GM12865 (cell line): ENCODE measurements at regions not wholly inside any gene's neighbourhood (a gene's known extent, or its start where the extent isn't known, plus 50 kb on each side); places are given as distances from the start of the nearest gene placed in this dataset.

Experiments used
- DNase-seq: peaks from one replicate; pipeline ENCODE4 v3.0.0; 2010; ENCODE audit warnings: low read depth
- H3K4me3 ChIP-seq: 2 replicates; pipeline ENCODE4 v1.5.1; 2011; ENCODE audit warnings: mild to moderate bottlenecking, low read depth, low read length, control low read depth
- CTCF ChIP-seq: IDR thresholded peaks from 2 replicates; pipeline ENCODE4 v1.5.1; 2011; ENCODE audit warnings: low read length, control low read depth, low read depth, inconsistent platforms; ENCODE audit not compliant: insufficient read depth; ENCODE audit errors: missing control alignments

- DNase-seq = no peak
- TF ChIP-seq CTCF = no peak
Observed at GRCh38 chr6:145289573-145289972, 445.7 kb downstream of the EPM2A start.

GRCh38 chr6:145290122-145290521 is 445.2 kb downstream of the EPM2A start:
- no peak for TF ChIP-seq CTCF
- DNase-seq = no peak
- no peak overlapping the region for H3K4me3 ChIP-seq

More at GRCh38 chr6:145289573-145289972, 445.7 kb downstream of the EPM2A start:
- no peak overlapping the region for H3K4me3 ChIP-seq

GRCh38 chr6:145292066-145292465 is 443.3 kb downstream of the EPM2A start:
- TF ChIP-seq CTCF = no peak
- DNase-seq = no peak
- H3K4me3 ChIP-seq = no peak overlapping the region

GRCh38 chr6:145294942-145295341 is 440.4 kb downstream of the EPM2A start:
- TF ChIP-seq CTCF = no peak
- DNase-seq = no peak
- no peak overlapping the region for H3K4me3 ChIP-seq

GRCh38 chr6:145295746-145296145 is 439.6 kb downstream of the EPM2A start:
- TF ChIP-seq CTCF = no peak
- no peak for DNase-seq
- no peak overlapping the region for H3K4me3 ChIP-seq

GRCh38 chr6:145305670-145306069 is 429.6 kb downstream of the EPM2A start:
- H3K4me3 ChIP-seq = no peak overlapping the region
- no peak for DNase-seq
- TF ChIP-seq CTCF = no peak

- no peak for DNase-seq
- no peak for TF ChIP-seq CTCF
- no peak overlapping the region for H3K4me3 ChIP-seq
Observed at GRCh38 chr6:145306489-145306888, 428.8 kb downstream of the EPM2A start.
